WTC11 (cell line): ENCODE measurements at regions not wholly inside any gene's neighbourhood (a gene's known extent, or its start where the extent isn't known, plus 50 kb on each side); places are given as distances from the start of the nearest gene placed in this dataset.

Experiments
- CTCF ChIP-seq: fragments of 200-600 bp; IDR thresholded peaks from 2 replicates; pipeline ENCODE4 v1.8.0; 2022; ENCODE audit warnings: antibody characterized with exemption
- KAT7 ChIP-seq: sonication (generic); formaldehyde crosslinking; IDR thresholded peaks from 2 replicates; pipeline ENCODE4 v1.8.1; 2023; ENCODE audit warnings: missing genetic modification reagents, mild to moderate bottlenecking, borderline replicate concordance

GRCh38 chr14:106276326-106277267 lies 750.2 kb downstream of the TMEM121 start:
- TF ChIP-seq KAT7 (CRISPR knock-in tag) (no peak), CTCF (no peak)
